ENCODE measurements at regions not wholly inside any gene's neighbourhood (a gene's known extent, or its start where the extent isn't known, plus 50 kb on each side); places are given as distances from the start of the nearest gene placed in this dataset.

GRCh38 chrX:9355739-9356138 lies 109.1 kb upstream of the TBL1X start:
- Histone ChIP-seq H3K9me2 (ENCODE audit: insufficient read depth) (no peaks in the 10 kb centered on the region), H4K20me1 (replicated peaks; ENCODE audit: insufficient read depth) (no peaks in the 10 kb centered on the region), H3K36me3 (ENCODE audit: insufficient read depth) (no peaks in the 10 kb centered on the region), H3K27me3 (ENCODE audit: insufficient read depth) (no peaks in the 10 kb centered on the region), H2AFZ (no peak overlapping the region), H3K4me3 (no peak overlapping the region), H3K4me1 (ENCODE audit: insufficient read depth) (peaks cover 11% of the 10 kb centered on the region; the same call in 1 of the 2 replicates), H3F3A (replicated peaks; ENCODE audit: low read depth) (no peaks in the 10 kb centered on the region), H3K79me2 (replicated peaks; ENCODE audit: insufficient read depth) (no peaks in the 10 kb centered on the region), H3K4me2 (no peak overlapping the region), H3K27ac (ENCODE audit: low read depth) (no peak overlapping the region)
- TF ChIP-seq, protein P1, sequence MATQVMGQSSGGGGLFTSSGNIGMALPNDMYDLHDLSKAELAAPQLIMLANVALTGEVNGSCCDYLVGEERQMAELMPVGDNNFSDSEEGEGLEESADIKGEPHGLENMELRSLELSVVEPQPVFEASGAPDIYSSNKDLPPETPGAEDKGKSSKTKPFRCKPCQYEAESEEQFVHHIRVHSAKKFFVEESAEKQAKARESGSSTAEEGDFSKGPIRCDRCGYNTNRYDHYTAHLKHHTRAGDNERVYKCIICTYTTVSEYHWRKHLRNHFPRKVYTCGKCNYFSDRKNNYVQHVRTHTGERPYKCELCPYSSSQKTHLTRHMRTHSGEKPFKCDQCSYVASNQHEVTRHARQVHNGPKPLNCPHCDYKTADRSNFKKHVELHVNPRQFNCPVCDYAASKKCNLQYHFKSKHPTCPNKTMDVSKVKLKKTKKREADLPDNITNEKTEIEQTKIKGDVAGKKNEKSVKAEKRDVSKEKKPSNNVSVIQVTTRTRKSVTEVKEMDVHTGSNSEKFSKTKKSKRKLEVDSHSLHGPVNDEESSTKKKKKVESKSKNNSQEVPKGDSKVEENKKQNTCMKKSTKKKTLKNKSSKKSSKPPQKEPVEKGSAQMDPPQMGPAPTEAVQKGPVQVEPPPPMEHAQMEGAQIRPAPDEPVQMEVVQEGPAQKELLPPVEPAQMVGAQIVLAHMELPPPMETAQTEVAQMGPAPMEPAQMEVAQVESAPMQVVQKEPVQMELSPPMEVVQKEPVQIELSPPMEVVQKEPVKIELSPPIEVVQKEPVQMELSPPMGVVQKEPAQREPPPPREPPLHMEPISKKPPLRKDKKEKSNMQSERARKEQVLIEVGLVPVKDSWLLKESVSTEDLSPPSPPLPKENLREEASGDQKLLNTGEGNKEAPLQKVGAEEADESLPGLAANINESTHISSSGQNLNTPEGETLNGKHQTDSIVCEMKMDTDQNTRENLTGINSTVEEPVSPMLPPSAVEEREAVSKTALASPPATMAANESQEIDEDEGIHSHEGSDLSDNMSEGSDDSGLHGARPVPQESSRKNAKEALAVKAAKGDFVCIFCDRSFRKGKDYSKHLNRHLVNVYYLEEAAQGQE (IDR thresholded peaks at IDR 0.05; ENCODE audit: unreplicated experiment): no peak
- TF ChIP-seq NANOG (IDR thresholded peaks at IDR 0.05; ENCODE audit: borderline replicate concordance) (no peak), ZNF114 (CRISPR knock-in tag; IDR thresholded peaks at IDR 0.05) (no peak), EZH2 (IDR thresholded peaks at IDR 0.05; ENCODE audit: low read depth, unreplicated experiment) (no peak), ZNF331 (CRISPR knock-in tag; IDR thresholded peaks at IDR 0.05; ENCODE audit: low read depth) (no peak)
- TF ChIP-seq, protein P2, sequence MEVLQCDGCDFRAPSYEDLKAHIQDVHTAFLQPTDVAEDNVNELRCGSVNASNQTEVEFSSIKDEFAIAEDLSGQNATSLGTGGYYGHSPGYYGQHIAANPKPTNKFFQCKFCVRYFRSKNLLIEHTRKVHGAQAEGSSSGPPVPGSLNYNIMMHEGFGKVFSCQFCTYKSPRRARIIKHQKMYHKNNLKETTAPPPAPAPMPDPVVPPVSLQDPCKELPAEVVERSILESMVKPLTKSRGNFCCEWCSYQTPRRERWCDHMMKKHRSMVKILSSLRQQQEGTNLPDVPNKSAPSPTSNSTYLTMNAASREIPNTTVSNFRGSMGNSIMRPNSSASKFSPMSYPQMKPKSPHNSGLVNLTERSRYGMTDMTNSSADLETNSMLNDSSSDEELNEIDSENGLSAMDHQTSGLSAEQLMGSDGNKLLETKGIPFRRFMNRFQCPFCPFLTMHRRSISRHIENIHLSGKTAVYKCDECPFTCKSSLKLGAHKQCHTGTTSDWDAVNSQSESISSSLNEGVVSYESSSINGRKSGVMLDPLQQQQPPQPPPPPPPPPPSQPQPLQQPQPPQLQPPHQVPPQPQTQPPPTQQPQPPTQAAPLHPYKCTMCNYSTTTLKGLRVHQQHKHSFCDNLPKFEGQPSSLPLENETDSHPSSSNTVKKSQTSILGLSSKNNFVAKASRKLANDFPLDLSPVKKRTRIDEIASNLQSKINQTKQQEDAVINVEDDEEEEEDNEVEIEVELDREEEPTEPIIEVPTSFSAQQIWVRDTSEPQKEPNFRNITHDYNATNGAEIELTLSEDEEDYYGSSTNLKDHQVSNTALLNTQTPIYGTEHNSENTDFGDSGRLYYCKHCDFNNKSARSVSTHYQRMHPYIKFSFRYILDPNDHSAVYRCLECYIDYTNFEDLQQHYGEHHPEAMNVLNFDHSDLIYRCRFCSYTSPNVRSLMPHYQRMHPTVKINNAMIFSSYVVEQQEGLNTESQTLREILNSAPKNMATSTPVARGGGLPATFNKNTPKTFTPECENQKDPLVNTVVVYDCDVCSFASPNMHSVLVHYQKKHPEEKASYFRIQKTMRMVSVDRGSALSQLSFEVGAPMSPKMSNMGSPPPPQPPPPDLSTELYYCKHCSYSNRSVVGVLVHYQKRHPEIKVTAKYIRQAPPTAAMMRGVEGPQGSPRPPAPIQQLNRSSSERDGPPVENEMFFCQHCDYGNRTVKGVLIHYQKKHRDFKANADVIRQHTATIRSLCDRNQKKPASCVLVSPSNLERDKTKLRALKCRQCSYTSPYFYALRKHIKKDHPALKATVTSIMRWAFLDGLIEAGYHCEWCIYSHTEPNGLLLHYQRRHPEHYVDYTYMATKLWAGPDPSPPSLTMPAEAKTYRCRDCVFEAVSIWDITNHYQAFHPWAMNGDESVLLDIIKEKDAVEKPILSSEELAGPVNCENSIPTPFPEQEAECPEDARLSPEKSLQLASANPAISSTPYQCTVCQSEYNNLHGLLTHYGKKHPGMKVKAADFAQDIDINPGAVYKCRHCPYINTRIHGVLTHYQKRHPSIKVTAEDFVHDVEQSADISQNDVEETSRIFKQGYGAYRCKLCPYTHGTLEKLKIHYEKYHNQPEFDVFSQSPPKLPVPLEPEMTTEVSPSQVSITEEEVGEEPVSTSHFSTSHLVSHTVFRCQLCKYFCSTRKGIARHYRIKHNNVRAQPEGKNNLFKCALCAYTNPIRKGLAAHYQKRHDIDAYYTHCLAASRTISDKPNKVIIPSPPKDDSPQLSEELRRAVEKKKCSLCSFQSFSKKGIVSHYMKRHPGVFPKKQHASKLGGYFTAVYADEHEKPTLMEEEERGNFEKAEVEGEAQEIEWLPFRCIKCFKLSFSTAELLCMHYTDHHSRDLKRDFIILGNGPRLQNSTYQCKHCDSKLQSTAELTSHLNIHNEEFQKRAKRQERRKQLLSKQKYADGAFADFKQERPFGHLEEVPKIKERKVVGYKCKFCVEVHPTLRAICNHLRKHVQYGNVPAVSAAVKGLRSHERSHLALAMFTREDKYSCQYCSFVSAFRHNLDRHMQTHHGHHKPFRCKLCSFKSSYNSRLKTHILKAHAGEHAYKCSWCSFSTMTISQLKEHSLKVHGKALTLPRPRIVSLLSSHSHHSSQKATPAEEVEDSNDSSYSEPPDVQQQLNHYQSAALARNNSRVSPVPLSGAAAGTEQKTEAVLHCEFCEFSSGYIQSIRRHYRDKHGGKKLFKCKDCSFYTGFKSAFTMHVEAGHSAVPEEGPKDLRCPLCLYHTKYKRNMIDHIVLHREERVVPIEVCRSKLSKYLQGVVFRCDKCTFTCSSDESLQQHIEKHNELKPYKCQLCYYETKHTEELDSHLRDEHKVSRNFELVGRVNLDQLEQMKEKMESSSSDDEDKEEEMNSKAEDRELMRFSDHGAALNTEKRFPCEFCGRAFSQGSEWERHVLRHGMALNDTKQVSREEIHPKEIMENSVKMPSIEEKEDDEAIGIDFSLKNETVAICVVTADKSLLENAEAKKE (CRISPR knock-in tag; IDR thresholded peaks at IDR 0.05): no peak
- no peak for DNase-seq (ENCODE audit: low spot score)
- Mint-ChIP-seq H3K36me3 (ENCODE audit: low read depth) (no peaks in the 10 kb centered on the region), H3K4me1 (peaks cover 15% of the 10 kb centered on the region), H3K9me3 (no peaks in the 10 kb centered on the region), H3K27ac (no peak overlapping the region), H3K4me3 (no peak overlapping the region), H3K27me3 (ENCODE audit: insufficient read depth, low read depth, poor library complexity) (peaks cover 3% of the 10 kb centered on the region)
- no peak for ATAC-seq

Measured in GM23338 (cell line).